ENCODE measurements at regions not wholly inside any gene's neighbourhood (a gene's known extent, or its start where the extent isn't known, plus 50 kb on each side); places are given as distances from the start of the nearest gene placed in this dataset.

DNA sequence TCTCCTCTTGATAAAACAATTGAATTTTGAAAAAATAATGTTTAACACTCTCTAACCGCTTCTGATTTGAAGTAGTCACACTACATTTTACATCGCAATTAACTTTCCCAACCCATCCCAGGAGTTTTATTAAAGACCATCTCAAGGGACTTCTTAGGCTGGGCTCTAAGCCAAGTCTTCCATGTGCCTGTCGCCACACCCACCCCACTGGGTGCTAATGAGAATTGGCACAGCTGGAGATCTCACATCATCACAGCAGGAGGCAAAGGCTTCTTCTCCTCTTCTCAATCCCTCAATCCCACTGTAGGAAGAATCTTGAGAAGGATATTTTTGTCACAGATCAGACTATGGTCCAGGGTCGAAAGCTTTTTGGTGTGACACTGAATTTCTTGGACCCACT, 328.9 kb downstream of the NUF2 start:
- TF ChIP-seq CTCF (IDR thresholded peaks at IDR 0.05; ENCODE audit: low read depth, low read length, missing control alignments), result no peak
- DNase-seq (ENCODE audit: extremely low read depth, low read depth), result no peak

GRCh38 chr1:163652441-163652840, 330.7 kb downstream of the NUF2 start:
- no peak for TF ChIP-seq CTCF (IDR thresholded peaks at IDR 0.05; ENCODE audit: low read depth, low read length, missing control alignments)
- no peak overlapping the region for H3K4me3 ChIP-seq (replicated peaks; ENCODE audit: low read depth, low read length)
- no peak for DNase-seq (ENCODE audit: extremely low read depth, low read depth)

More for the DNA sequence above, 328.9 kb downstream of the NUF2 start:
- H3K4me3 ChIP-seq (replicated peaks; ENCODE audit: low read depth, low read length), result no peak overlapping the region

- TF ChIP-seq CTCF (IDR thresholded peaks at IDR 0.05; ENCODE audit: low read depth, low read length, missing control alignments), result no peak
- H3K4me3 ChIP-seq (replicated peaks; ENCODE audit: low read depth, low read length), result no peak overlapping the region
- DNase-seq (ENCODE audit: extremely low read depth, low read depth), result no peak
Observed at GRCh38 chr1:163655565-163655964, 333.8 kb downstream of the NUF2 start.

GRCh38 chr1:163656095-163656759, 334.5 kb downstream of the NUF2 start:
- TF ChIP-seq CTCF (IDR thresholded peaks at IDR 0.05; ENCODE audit: low read depth, low read length, missing control alignments), result no peak

GRCh38 chr1:163657719-163658118, 336.0 kb downstream of the NUF2 start:
- DNase-seq (ENCODE audit: extremely low read depth, low read depth), result no peak
- TF ChIP-seq CTCF (IDR thresholded peaks at IDR 0.05; ENCODE audit: low read depth, low read length, missing control alignments), result no peak
- no peak overlapping the region for H3K4me3 ChIP-seq (replicated peaks; ENCODE audit: low read depth, low read length)

More at GRCh38 chr1:163656095-163656759, 334.5 kb downstream of the NUF2 start:
- no peak overlapping the region for H3K4me3 ChIP-seq (replicated peaks; ENCODE audit: low read depth, low read length)
- DNase-seq (ENCODE audit: extremely low read depth, low read depth), result no peak

- no peak for DNase-seq (ENCODE audit: extremely low read depth, low read depth)
- TF ChIP-seq CTCF (IDR thresholded peaks at IDR 0.05; ENCODE audit: low read depth, low read length, missing control alignments), result no peak
- H3K4me3 ChIP-seq (replicated peaks; ENCODE audit: low read depth, low read length), result no peak overlapping the region
Observed at GRCh38 chr1:163661391-163661790, 339.6 kb downstream of the NUF2 start.
